RWPE2 (cell line): ENCODE measurements at regions not wholly inside any gene's neighbourhood (a gene's known extent, or its start where the extent isn't known, plus 50 kb on each side); places are given as distances from the start of the nearest gene placed in this dataset.
"Not testable (repeated sequence)": the region's sequence is repeated elsewhere in the genome, so short reads cannot be mapped to it uniquely, and the experiment has no call there.

Experiments
- ATAC-seq: fragments of 200-7000 bp; cut with Tn5 transposase; 3 replicates; pipeline ENCODE4 v1.9.1; 2021; ENCODE audit warnings: low read depth
- DNase-seq: peaks from one replicate; pipeline ENCODE4 v3.0.0-alpha.2; 2020; ENCODE audit warnings: low spot score
- H3K27ac ChIP-seq: fragments of 450-650 bp; 2 replicates; pipeline ENCODE4 v1.5.1; 2017; ENCODE audit warnings: mild to moderate bottlenecking; ENCODE audit not compliant: poor library complexity, severe bottlenecking
- H3K27me3 ChIP-seq: fragments of 250-450 bp; sonication (Bioruptor Pico); 2 replicates; pipeline ENCODE4 v1.5.1; 2021; ENCODE audit warnings: mild to moderate bottlenecking, moderate library complexity; ENCODE audit not compliant: insufficient read depth, poor library complexity, severe bottlenecking
- H3K36me3 ChIP-seq: fragments of 250-450 bp; sonication (Bioruptor Pico); 2 replicates; pipeline ENCODE4 v1.5.1; 2020; ENCODE audit warnings: low read depth, mild to moderate bottlenecking, moderate library complexity
- H3K4me1 ChIP-seq: fragments of 250-450 bp; sonication (Bioruptor Pico); 2 replicates; pipeline ENCODE4 v1.5.1; 2021; ENCODE audit warnings: mild to moderate bottlenecking, moderate library complexity; ENCODE audit not compliant: insufficient read depth, poor library complexity, severe bottlenecking
- H3K4me3 ChIP-seq: fragments of 250-450 bp; sonication (Bioruptor Pico); 2 replicates; pipeline ENCODE4 v1.5.1; 2021; ENCODE audit warnings: mild to moderate bottlenecking, moderate library complexity; ENCODE audit not compliant: severe bottlenecking
- H3K9me3 ChIP-seq: fragments of 250-450 bp; sonication (Bioruptor Pico); 2 replicates; pipeline ENCODE4 v1.5.1; 2021; ENCODE audit warnings: mild to moderate bottlenecking, moderate library complexity; ENCODE audit not compliant: severe bottlenecking
- CTCF ChIP-seq: fragments of 450-650 bp; IDR thresholded peaks from one replicate; pipeline ENCODE4 v1.5.1; 2017; ENCODE audit warnings: mild to moderate bottlenecking, moderate library complexity; ENCODE audit not compliant: poor library complexity, severe bottlenecking

- Histone ChIP-seq H3K36me3 (no peaks in the 10 kb centered on the region), H3K4me1 (no peaks in the 10 kb centered on the region), H3K4me3 (no peak overlapping the region), H3K27me3 (peaks cover 5% of the 10 kb centered on the region), H3K27ac (no peak overlapping the region), H3K9me3 (no peaks in the 10 kb centered on the region)
- ATAC-seq (no peak), DNase-seq (no peak)
- TF ChIP-seq CTCF, result no peak
These were observed 126.2 kb upstream of the ADCY2 start for GRCh38 chr5:7269591-7270274.

GRCh38 chr5:7271435-7272084, 124.4 kb upstream of the ADCY2 start:
- Histone ChIP-seq H3K36me3 (no peaks in the 10 kb centered on the region), H3K27ac (no peak overlapping the region), H3K27me3 (peaks cover 5% of the 10 kb centered on the region), H3K4me1 (no peaks in the 10 kb centered on the region), H3K9me3 (no peaks in the 10 kb centered on the region), H3K4me3 (no peak overlapping the region)
- ATAC-seq (no peak), DNase-seq (no peak)
- TF ChIP-seq CTCF, result no peak

DNA sequence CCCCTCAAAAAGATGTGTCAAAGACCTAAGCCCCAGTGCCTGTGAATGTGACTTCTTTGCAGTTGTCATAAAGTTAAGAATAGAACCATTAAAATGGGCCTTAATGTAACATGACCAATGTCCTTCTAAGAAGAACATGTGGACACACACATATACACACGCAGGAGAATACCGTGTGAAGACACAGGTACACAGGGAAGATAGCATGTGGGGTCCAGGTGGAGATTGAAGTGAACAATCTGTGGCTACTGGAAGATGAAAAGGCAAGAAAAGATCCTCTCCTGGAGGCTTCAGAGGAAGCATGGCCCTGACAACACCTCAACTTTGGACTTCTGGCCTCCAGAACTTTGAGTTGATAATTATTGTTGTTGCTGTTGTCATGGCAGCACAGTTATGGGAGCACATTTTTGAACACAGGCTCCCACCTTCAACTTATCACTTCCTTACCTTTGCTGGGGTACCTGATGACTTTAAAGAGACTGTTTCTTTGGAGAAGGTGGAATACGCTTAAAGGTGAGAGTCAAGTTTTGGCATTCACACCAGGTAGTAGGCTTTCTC, 123.5 kb upstream of the ADCY2 start:
- DNase-seq (no peak), ATAC-seq (no peak)
- H3K36me3 ChIP-seq, result no peaks in the 10 kb centered on the region
- peaks cover 5% of the 10 kb centered on the region for H3K27me3 ChIP-seq
- TF ChIP-seq CTCF, result no peak
- H3K4me1 ChIP-seq, result no peaks in the 10 kb centered on the region
- no peaks in the 10 kb centered on the region for H3K9me3 ChIP-seq
- no peak overlapping the region for H3K4me3 ChIP-seq
- no peak overlapping the region for H3K27ac ChIP-seq

DNA sequence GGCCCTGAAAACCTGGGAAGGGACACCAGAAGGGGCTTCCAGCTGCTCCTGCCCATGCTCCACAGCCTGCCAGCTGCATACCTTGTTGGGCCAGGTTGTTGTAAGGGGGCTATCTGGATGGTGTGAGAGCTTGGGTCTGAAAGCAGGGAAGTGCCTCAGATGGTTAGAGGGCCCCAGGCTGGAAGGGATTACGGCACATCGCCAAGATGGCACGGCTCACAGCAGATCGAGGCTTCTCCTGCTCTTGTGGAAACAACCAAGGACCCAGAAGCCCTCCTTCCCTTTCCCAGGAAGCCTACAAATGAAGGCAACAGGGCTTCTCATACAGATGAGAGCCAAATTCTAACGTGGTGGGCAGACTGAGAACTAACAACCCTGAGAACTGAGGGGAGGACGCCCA, 121.7 kb upstream of the ADCY2 start:
- TF ChIP-seq CTCF, result no peak
- Histone ChIP-seq H3K27me3 (peaks cover 5% of the 10 kb centered on the region), H3K27ac (no peak overlapping the region), H3K9me3 (no peaks in the 10 kb centered on the region), H3K4me1 (no peaks in the 10 kb centered on the region), H3K36me3 (no peaks in the 10 kb centered on the region), H3K4me3 (no peak overlapping the region)
- no peak for DNase-seq
- no peak for ATAC-seq

DNA sequence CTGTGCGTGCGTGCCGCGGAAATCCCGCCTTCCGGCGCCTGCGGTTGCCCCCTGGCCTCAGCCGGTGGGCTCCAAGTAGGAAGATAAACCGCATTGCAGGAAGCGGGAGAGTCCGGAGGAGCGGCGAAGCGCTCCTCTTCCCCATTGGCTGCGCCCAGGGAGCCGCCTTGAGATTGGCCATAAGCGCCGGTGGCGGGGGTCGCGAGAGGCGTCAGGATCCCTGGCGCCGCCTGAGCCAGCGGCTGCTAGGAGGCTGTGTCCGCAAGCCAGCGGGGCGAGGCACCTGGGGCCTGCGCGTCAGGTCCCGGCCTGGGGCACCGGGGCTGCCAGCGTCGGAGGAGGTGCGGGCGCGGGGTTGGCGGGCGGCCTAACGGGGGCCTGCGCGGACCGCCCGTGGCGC, 106.3 kb upstream of the ADCY2 start:
- not testable (repeated sequence) for H3K27ac ChIP-seq, ATAC-seq, DNase-seq, H3K27me3 ChIP-seq, H3K9me3 ChIP-seq, H3K4me3 ChIP-seq, H3K4me1 ChIP-seq, H3K36me3 ChIP-seq

DNA sequence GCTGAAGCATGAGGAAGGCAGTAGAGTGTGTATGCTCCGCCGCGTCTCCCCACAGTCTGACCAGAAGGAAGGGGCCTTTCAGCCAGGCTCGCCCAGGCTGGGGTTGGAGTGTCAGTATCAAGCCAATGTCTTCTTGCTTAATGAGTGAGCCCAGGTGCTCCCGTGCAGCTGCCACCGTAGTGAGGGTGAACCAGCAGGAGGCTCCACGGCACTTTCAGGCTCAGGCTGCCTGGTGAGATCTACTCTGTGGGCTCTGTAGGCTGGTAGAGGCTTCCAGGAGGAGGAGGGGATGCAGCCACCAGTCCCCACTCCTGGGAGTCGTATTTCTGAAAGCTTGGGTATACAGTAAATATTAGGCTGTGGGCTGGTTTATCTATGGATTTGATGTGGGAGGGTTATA, 98.1 kb upstream of the ADCY2 start:
- ATAC-seq, result not testable (repeated sequence)

DNA sequence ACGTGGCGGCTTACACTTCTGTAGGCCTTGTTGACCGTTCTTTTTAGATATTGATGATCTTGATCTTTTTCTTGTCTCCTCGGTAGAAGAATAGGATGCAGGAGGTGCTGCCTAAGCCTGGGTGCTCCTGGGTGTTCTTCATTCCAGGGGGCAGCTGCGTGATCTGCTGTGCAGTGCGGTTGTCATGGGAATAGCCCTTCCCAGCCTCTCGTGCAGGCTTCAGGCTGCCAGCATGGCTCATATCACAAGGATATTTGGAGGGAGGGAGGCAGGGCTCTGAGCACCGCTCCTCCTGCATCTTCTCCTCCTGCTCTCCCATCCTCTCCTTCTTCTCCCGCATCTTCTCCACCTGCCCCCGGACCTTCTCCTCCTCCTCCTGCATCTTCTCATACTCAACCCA, 96.2 kb upstream of the ADCY2 start:
- not testable (repeated sequence) for ATAC-seq, H3K4me3 ChIP-seq

More for the DNA sequence above, 98.1 kb upstream of the ADCY2 start:
- not testable (repeated sequence) for H3K36me3 ChIP-seq, H3K4me1 ChIP-seq, H3K9me3 ChIP-seq, H3K27ac ChIP-seq, H3K27me3 ChIP-seq, H3K4me3 ChIP-seq, DNase-seq

DNA sequence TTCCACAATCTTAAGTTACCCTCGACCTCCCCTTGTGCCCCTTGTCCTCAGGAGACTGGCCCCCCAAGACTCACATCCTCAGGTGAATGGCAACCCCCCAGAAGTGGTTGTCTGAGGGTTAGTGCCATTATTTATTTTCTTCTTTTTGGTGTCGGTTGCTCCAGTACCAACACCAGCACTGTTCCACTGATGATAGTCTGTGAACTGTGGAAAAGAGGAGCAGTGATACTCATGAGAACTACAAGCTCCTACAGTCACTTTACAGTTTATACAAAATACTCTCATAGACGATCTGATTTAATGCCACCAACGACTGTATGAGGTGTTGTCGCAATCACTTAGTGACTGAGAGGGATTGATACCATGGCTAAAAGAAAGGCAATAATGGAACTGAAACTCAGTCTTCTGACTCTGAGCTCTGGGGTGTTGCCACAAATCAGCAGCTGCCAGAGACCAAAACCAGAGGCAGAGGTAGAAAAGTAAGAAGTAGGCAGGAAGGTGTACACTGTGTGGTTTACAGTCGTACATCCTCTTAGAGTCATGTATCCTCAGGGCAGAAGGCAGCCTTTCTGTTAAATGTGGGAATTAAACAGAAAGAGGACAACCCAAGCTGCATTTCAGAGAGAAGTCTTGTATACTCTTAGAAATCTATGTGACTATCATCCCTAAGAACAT, 90.8 kb upstream of the ADCY2 start:
- not testable (repeated sequence) for H3K4me1 ChIP-seq, H3K27me3 ChIP-seq, H3K27ac ChIP-seq, H3K36me3 ChIP-seq, H3K4me3 ChIP-seq, H3K9me3 ChIP-seq, DNase-seq, ATAC-seq

More for the DNA sequence above, 96.2 kb upstream of the ADCY2 start:
- H3K9me3 ChIP-seq, H3K36me3 ChIP-seq, H3K4me1 ChIP-seq, H3K27ac ChIP-seq, H3K27me3 ChIP-seq, DNase-seq: not testable (repeated sequence)
